NCI-H1105 treated with DMSO at 0.1 percent for 48 hours (cell line): ENCODE measurements at regions not wholly inside any gene's neighbourhood (a gene's known extent, or its start where the extent isn't known, plus 50 kb on each side); places are given as distances from the start of the nearest gene placed in this dataset.

ENCODE experiments used
- DNase-seq: peaks from one replicate; lab custom pipeline; 2025; lab: John Stamatoyannopoulos, UW

GRCh38 chr13:60787083-60787482 is 390.1 kb downstream of the TDRD3 start:
- no peak for DNase-seq

DNA sequence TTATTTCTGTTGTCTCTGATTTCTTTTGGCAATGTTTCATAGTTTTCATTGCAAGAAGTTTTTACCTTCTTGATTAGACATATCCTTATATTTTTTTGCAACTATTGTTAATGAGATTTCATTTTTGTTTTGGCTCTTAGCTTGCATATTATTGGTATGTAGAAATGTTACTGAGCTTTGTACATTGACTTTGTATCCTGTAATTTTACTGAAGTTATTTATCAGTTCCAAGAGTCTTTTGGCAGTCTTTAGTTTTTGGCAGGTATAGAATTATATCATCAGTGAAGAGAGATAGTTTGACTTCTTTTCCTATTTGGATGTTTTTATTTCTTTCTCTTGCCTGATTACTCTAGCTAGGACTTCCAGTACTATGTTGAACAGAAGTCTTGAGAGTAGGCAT is 375.7 kb downstream of the TDRD3 start:
- no peak for DNase-seq

DNA sequence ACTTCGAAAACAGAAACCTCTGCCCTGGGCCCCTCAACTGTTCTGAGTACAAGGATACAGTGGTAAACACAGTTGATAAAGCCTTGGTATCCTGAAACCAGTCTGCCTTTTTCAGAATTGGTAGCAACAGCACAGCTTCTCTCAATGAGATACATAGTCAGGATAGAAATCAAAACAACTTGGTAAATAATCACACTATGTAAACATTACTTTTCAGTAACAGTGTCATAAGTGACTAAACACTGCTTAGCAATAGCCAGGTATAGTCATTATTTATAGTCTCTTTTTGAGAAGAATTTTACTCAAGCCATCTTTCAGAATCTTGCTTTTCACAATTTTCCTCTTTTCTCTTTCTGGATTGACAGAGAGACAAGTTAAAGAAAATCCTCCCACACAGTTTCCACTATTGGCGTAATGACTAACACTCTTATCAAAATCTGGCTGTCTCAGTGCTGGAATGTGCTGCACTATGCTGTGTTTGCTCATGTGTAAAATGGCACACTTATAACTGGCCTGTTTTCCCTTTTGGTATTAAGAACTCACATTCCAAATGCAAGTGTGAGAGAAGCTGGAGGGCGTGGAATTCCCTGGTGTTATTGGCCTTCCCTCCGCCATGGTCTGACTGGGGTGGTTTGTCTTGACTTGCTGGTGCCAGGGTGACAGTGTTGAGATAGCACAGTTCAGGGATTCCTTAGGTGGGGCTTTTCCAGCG is 368.8 kb downstream of the TDRD3 start:
- no peak for DNase-seq

- peak; percentile 69 for DNase-seq
These were observed 362.5 kb downstream of the TDRD3 start for GRCh38 chr13:60759499-60759898.

DNA sequence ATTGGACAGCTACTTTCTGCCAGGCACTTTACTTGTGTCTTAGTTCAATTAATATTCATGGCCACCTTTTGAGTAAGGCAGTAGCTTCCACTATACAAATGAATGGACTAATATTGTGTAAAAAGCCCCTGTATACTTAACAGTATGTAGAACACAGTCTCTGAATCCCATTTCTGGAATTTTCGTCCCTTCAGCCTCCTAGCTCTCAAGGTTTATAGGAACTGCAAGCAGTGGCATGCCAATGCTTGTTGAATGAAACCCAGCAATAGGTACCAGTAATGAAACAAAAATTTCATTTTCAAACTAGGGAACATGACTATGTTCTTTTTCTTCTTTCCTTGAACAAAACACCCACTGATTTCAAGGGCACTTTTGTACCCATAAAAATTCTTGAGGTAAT is 361.6 kb downstream of the TDRD3 start:
- no peak for DNase-seq

DNA sequence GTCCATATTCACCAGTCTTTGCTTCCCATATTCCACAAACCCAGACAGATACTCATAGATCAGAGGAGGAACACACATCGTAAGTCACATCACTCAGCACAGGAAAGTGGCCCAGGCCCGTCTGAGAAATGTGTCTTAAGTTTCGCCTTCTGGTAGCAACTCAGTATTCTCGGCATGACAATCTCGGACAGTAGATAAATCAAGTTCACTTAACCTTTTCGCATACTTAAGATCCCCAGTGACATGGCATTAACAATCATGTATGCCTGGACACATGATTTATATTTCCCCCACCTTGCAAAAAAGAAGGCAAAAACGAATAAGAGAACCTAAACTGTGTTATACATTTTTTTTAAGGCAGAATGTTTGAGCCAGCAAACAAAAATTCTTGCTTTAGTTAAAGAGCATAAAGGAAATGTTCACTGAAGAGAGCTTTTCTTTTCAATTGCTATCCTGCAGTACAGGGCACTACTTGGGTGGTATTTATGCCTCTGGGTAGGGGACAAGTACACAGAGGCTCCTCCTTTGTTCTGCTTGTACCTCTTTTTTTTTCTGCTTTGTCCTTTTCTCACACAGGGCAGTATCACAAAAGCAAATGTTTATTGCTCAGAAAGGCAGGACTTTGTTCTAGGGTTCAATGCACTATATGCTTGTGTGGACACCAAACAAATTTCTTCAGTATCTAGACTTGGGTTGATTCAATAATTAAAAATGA is 360.6 kb downstream of the TDRD3 start:
- no peak for DNase-seq

DNA sequence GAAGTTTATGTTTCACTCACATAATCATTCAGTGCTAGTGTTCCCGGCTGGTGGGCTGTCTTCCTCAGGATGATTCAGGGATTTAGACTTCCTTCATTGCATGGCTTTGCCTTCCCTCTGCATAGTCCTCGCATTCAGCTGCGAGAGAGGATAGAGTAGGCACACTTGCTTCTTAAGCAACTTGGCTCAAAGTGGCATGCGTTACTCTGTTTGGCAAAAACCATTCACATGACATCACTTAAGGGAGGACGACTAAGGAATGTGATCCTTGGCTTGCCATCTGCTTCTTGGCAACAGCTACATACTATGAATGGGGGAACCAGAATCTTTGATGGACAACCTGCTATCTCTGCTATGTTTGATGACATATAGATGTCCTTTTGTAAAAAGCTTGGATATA is 359.3 kb downstream of the TDRD3 start:
- no peak for DNase-seq

- no peak for DNase-seq
These were observed 358.6 kb downstream of the TDRD3 start for GRCh38 chr13:60755380-60756163.

- DNase-seq, result no peak
These were observed 357.4 kb downstream of the TDRD3 start for GRCh38 chr13:60754211-60755090.

GRCh38 chr13:60753641-60754040 is 356.6 kb downstream of the TDRD3 start:
- DNase-seq, result no peak

DNA sequence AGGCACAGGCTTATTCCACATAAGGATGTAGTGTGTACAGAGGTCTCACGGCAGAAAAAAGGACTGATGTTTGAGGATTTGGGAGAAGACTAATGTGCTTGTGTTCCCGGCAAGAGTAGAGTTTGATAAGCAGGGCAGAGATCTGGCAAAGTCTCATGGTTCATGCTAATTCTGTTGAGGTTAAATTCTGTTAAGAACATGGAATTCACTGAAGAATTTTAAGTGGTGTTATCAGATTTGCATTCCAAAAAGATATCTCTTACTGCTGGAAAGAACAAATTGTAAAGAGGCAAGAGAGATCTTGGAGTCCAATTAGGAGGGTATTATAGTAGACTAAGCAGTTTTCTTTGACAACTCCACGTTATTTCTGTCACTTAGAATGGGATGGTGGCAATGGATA is 348.3 kb downstream of the TDRD3 start:
- DNase-seq, result no peak

DNA sequence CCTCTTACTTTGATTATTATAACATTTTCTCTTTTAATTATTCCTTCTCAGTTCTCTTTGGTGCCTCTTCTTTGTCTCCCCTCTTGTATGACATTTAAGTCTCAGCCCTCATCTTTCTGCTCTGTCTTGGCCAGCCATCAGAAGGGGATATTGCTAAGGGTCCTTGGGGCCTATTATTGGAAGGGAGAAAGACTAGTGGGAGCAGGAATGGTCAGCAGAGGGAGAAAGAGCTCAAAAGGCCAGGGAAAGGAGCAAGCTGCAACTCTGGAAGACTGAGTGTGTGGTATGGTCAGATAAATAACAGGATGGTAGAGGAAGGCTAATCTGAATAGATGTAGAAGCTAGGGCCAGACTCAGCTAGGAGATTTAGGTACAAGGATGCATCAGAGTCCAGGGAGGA is 336.9 kb downstream of the TDRD3 start:
- no peak for DNase-seq

GRCh38 chr13:60727140-60727539 is 330.1 kb downstream of the TDRD3 start:
- DNase-seq, result no peak

- DNase-seq, result no peak
These were observed 324.0 kb downstream of the TDRD3 start for GRCh38 chr13:60721063-60721462.

DNA sequence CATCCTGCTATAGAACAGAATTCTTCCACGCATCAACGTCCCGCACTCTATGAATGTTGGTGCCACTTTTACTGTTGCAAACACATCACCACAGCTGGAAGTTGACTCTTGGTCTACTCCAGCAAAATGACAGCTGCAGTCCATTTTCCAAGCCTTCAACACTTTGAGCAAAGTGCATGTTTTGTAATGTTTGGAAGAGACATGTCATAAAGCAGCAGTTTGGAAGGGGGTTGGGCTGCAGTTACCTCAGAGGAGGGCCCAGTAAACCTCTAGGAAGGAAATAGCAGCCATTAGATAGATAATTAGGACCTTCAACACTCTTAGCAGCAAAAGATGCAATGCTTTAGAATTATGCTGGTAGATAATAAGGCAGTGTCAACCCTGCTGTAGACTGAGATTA is 323.6 kb downstream of the TDRD3 start:
- DNase-seq, result no peak

GRCh38 chr13:60716313-60716712 is 319.3 kb downstream of the TDRD3 start:
- no peak for DNase-seq

DNA sequence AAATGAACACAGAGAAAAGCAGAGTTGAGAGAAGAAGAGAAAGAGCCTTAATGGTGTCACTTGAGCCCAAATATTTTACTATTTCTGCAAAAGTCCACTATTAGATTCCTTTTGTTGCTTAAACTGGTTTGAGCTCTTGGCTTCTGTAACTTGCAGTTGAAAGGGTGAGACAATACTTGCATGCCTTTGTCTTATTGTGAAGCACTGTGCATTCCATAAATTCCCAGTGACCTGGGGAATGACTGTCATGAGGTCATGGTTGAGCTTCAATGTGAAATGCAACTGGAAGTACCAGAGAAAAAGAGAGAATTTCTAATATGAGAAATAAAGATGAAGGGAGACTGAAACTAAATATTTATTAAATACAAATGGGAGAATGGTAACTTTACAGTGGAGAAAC is 310.9 kb downstream of the TDRD3 start:
- DNase-seq, result no peak

- no peak for DNase-seq
These were observed 304.9 kb downstream of the TDRD3 start for GRCh38 chr13:60701895-60702294.

- DNase-seq, result no peak
These were observed 304.0 kb downstream of the TDRD3 start for GRCh38 chr13:60700994-60701393.

- DNase-seq, result no peak
These were observed 302.6 kb downstream of the TDRD3 start for GRCh38 chr13:60699636-60700035.

- no peak for DNase-seq
These were observed 299.6 kb downstream of the TDRD3 start for GRCh38 chr13:60696602-60697001.

DNA sequence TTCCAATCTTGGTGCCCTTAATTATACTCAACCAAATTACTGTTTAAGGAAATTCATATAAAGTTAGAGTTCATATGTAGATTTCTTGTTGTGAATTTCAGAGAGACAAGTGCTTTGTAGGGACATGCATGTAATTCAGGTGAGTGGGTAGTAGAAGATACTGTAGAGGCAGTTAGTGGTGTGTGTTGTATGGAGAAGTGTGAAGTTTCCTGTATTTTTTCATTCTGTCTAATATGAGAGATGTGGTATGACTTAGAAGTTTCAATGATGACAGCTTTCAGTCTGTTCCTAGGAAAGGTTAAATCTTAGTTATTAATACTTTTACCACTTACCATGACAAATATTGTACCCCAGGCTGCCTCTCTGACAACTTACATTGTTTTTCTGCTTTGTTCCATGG is 294.2 kb downstream of the TDRD3 start:
- no peak for DNase-seq
